ENCODE measurements at regions not wholly inside any gene's neighbourhood (a gene's known extent, or its start where the extent isn't known, plus 50 kb on each side); places are given as distances from the start of the nearest gene placed in this dataset.

DNA sequence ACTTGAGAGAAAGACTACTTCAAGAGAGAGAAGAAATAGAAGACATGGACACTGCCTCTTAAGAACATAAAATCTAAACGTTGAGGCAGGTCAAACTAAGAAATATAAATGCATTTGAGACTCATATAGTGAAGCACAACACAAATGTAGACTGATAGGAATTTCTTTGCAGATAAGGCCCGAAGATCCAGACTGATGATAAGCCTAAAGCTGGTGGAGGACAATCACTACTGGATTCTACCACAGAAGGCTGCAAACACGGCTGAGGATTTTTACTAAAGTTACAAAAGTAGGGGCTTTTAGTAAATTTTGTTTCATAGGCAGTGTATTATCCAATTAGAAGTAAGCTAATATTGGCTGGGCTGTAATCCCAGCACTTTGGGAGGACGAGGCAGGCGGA lies 278.3 kb downstream of the RAP2B start:
- Mint-ChIP-seq H3K9me3 (no peaks in the 10 kb centered on the region), H3K4me3 (no peak overlapping the region), H3K27me3 (no peaks in the 10 kb centered on the region), H3K27ac (no peak overlapping the region), H3K36me3 (ENCODE audit: low read depth) (no peaks in the 10 kb centered on the region), H3K4me1 (ENCODE audit: low read depth) (peaks cover 29% of the 10 kb centered on the region)
- DNase-seq: no peak

DNA sequence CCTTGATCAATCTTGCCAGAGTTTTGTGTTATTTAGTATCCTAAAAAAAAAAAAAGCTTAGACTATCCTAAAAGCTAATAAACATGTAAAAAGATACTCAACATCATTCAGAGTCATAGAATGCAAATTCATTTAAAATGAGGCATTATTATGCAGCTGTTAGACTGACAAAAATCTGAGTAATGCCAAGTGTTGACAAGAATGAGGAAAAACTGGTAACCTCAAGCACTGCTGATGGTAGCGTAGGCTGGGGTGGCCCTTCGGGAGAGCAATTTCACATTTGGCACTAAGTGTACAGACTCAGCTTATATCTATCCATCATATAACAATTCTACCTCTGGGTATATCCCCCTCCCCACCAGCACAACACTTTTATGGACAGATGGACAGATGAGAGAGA lies 280.4 kb downstream of the RAP2B start:
- H3K9me3 Mint-ChIP-seq: no peaks in the 10 kb centered on the region
- H3K27ac Mint-ChIP-seq: no peak overlapping the region

DNA sequence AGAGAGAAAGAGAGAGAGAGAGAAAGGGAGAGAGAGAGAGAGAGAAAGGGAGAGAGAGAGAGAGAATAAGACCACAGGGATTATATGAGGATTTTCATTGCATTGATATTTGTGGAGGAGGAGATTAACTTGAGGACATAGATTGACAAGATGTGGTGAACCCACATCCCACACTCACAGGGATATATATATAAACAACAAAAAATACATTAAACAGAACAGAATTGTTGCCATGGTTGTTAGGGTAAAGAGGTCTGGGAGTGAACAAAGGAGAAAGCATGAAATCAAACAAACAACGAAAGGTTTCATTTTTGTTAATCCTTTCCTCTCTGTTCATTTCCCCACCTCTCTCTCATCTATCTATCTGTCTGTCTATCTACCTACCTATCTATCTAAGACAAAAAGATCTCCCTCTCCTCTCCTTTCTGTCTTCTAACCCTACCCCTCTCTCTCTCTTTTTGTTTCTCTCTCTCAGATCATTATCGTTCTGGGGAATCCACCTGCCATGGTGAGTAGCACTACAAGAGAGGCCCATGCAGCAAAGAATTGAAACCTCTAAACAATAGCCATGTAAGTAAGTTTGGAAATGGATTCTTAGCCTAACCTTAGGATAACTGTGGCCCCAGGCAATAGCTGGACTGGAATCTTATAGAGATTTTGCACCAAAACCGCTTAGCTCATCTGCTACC lies 280.9 kb downstream of the RAP2B start:
- Mint-ChIP-seq H3K36me3 (ENCODE audit: low read depth) (no peaks in the 10 kb centered on the region), H3K4me3 (no peak overlapping the region), H3K27ac (peak overlapping the region; percentile 10), H3K27me3 (no peaks in the 10 kb centered on the region), H3K9me3 (no peaks in the 10 kb centered on the region), H3K4me1 (ENCODE audit: low read depth) (peaks cover 22% of the 10 kb centered on the region)
- DNase-seq: no peak

More for the DNA sequence above, 280.4 kb downstream of the RAP2B start:
- no peaks in the 10 kb centered on the region for H3K27me3 Mint-ChIP-seq
- H3K4me3 Mint-ChIP-seq: no peak overlapping the region
- H3K36me3 Mint-ChIP-seq (ENCODE audit: low read depth): no peaks in the 10 kb centered on the region
- no peak for DNase-seq
- peaks cover 26% of the 10 kb centered on the region for H3K4me1 Mint-ChIP-seq (ENCODE audit: low read depth)

DNA sequence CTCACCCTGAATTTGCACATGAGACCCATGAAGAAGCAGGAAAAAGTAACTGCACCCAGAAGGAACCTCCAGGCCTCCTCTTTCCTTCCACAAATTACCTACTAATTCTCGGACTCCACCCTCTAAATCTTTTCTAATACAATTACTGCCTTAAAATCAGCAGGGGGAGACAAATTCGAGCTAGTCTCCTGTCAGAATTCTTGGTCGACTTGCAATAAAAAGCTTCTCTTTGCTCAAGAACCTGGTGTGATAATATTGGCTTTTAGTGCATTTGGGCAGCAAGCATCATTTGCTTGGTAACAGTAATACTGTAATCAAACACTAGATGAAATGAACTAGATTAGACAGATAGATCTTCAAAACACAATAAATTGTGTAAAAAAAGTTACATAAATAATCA lies 281.9 kb downstream of the RAP2B start:
- H3K9me3 Mint-ChIP-seq: no peaks in the 10 kb centered on the region
- H3K4me3 Mint-ChIP-seq: no peak overlapping the region
- peaks cover 16% of the 10 kb centered on the region for H3K4me1 Mint-ChIP-seq (ENCODE audit: low read depth)
- H3K27me3 Mint-ChIP-seq: no peaks in the 10 kb centered on the region
- H3K36me3 Mint-ChIP-seq (ENCODE audit: low read depth): no peaks in the 10 kb centered on the region
- DNase-seq: no peak
- no peak overlapping the region for H3K27ac Mint-ChIP-seq

DNA sequence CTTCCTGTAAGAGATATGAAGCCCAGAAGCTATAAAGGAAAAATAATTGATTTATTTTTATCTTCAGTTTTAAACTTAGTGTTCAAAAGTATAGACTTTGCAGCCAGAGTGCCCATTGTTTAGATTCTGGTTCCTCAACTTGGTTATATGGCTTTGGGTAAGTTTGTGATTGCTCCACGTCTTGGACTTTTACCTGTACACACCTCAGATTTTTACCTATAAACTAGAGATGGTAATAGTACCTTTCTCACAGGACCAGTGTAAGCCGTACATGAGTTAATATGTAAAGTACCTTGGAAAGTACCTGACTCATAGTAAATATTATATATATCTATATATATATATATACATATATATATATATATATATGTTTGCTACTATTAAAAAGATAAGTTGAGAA lies 283.8 kb downstream of the RAP2B start:
- Mint-ChIP-seq H3K27ac (no peak overlapping the region), H3K9me3 (no peaks in the 10 kb centered on the region)

DNA sequence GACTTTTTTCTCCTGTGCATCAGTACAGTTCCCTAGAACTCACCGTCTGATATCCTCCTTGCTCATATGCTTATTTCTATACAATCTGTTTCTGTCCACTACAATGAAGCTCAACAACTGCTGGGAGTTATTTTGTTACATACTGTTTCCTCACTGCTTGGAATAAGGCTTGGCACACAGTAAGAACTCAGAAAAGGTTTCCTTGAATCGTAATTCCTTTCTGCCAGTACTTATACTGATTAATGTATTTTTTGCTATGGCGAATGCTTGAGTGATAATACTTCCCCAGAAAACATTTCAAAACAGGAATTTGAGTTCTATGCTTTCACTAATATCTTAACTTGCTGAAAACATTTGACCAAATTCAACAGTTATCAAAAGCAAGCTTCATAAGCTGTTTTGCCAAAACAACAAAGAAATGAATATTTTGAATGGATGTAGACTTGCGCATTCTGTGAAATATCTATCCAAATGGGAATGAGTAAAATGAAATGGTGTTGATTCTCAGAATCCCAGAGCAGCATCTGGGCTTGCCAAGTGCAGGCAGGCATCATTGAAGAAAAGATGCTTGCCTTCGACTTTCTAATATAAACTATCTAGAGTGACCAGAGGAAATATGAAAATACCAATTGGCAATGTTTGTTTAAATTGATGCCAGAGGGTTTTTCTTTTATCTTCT lies 286.3 kb downstream of the RAP2B start:
- Mint-ChIP-seq H3K9me3 (no peaks in the 10 kb centered on the region), H3K36me3 (ENCODE audit: low read depth) (no peaks in the 10 kb centered on the region), H3K4me3 (no peak overlapping the region), H3K4me1 (ENCODE audit: low read depth) (peaks cover 10% of the 10 kb centered on the region), H3K27me3 (no peaks in the 10 kb centered on the region), H3K27ac (no peak overlapping the region)
- DNase-seq: no peak

More for the DNA sequence above, 283.8 kb downstream of the RAP2B start:
- Mint-ChIP-seq H3K36me3 (ENCODE audit: low read depth) (no peaks in the 10 kb centered on the region), H3K27me3 (no peaks in the 10 kb centered on the region), H3K4me3 (no peak overlapping the region), H3K4me1 (ENCODE audit: low read depth) (peaks cover 16% of the 10 kb centered on the region)
- no peak for DNase-seq

DNA sequence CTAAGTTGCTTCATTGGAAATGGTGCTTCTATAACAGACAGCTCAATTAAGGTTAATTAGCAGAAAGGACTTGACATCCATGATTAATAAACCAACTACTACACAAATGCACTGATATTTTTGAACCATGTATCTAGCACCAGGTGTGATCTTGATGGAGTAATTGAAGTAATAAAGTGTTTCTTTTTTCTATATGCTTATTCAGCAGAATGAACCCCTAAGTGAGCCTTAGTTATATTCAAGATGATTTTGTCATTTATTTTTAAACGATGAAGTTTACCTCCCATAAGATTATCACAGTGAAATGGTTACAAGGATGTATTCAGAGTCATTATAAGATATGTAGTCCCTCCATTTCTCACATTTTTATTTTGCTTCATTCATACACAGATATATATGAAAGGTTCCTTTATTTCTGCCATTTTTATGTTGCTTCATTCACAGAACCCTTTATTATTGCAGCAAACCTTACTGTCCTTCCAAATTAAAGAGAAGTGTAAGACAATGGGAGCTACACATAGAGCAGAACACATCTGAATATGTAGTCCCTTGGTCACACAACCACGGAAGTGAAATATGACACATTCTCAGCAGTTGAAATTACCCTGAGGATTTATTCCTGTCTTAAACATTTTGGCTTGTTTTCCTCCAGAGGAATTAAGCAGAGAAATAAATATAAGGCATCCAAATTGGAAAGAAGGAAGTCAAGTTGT lies 295.0 kb downstream of the RAP2B start:
- Mint-ChIP-seq H3K4me1 (ENCODE audit: low read depth) (peaks cover 10% of the 10 kb centered on the region), H3K9me3 (no peaks in the 10 kb centered on the region), H3K36me3 (ENCODE audit: low read depth) (no peaks in the 10 kb centered on the region), H3K27me3 (no peaks in the 10 kb centered on the region), H3K27ac (no peak overlapping the region), H3K4me3 (no peak overlapping the region)
- no peak for DNase-seq

DNA sequence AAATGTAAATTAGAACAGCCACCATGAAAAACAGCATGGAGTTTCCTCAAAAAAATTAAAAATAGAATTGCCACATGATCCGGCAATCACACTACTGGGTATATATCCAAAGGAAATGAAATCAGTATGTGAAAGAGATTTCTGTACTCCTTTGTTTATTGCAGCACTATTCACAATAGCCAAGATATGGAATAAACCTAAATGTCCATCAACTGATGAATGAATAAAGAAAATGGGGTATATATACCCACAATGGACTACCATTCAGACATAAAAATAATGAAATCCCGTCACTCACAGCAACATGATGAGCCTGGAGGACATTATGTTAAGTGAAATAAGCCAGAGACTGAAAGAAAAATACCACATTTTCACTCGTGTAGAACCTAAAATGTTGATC lies 296.9 kb downstream of the RAP2B start:
- no peak for DNase-seq
- no peak overlapping the region for H3K4me3 Mint-ChIP-seq
- peaks cover 3% of the 10 kb centered on the region for H3K9me3 Mint-ChIP-seq
- H3K27ac Mint-ChIP-seq: no peak overlapping the region
- H3K36me3 Mint-ChIP-seq (ENCODE audit: low read depth): no peaks in the 10 kb centered on the region
- H3K4me1 Mint-ChIP-seq (ENCODE audit: low read depth): peaks cover 19% of the 10 kb centered on the region
- no peaks in the 10 kb centered on the region for H3K27me3 Mint-ChIP-seq

DNA sequence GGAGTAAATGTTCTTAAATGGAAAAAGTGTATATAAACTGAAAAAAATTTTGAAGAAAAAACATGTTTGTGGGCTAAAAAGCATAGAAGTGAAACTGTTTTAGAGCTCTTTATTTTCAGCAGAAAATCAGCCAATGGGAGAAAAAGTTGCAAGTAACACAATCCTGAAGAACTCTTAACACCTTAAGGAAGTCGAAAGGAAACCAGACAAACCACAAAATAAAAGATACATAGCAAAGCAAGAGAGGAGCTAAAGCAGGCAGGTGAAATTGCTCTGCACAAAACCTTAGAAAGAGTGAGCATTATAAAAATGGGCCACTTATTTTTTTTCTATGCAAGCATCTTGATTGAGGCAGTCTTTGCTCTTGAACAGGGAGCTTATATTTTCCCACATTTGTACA lies 300.5 kb downstream of the RAP2B start:
- Mint-ChIP-seq H3K4me1 (ENCODE audit: low read depth) (peaks cover 30% of the 10 kb centered on the region), H3K9me3 (peaks cover 3% of the 10 kb centered on the region), H3K27me3 (no peaks in the 10 kb centered on the region), H3K36me3 (ENCODE audit: low read depth) (no peaks in the 10 kb centered on the region), H3K4me3 (no peak overlapping the region), H3K27ac (no peak overlapping the region)
- no peak for DNase-seq

DNA sequence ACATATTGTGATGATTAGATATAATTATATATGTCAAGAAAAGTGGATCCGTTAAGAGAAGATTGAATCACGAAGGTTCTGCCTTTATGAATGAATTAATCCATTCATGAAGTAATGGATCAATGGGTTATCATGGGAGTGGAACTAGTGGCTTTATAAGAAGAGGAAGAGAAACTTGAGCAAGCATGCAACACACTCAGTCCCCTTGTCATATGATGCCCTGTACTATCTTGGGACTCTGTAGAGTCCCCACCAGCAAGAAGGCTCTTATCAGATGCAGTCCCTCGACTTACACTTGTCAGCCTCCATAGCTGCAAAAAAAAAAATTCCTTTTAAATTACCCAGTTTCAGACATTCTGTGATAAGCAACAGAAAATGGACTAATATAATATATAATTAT lies 301.9 kb downstream of the RAP2B start:
- Mint-ChIP-seq H3K36me3 (ENCODE audit: low read depth) (no peaks in the 10 kb centered on the region), H3K4me1 (ENCODE audit: low read depth) (peaks cover 30% of the 10 kb centered on the region), H3K27me3 (no peaks in the 10 kb centered on the region), H3K27ac (no peak overlapping the region), H3K4me3 (no peak overlapping the region), H3K9me3 (peaks cover 3% of the 10 kb centered on the region)
- DNase-seq: no peak

DNA sequence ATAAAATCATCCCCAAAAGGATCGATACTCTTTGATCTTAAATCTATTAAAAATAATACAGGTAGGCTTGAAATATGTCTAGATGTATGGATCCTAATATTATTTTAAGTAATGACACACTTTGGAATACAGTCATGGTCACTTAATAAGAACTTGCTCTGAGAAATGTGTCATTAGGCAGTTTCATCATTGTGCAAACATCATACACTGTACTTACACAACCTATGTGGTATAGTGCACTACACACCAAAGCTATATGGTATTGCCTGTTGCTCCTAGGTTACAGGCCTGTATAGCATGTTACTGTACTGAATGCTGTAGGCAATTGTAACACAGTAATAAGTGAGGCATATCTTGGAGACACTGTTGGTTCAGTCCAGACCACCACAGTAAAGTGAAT lies 307.1 kb downstream of the RAP2B start:
- Mint-ChIP-seq H3K4me3 (no peak overlapping the region), H3K36me3 (ENCODE audit: low read depth) (no peaks in the 10 kb centered on the region), H3K9me3 (no peaks in the 10 kb centered on the region), H3K27me3 (no peaks in the 10 kb centered on the region), H3K4me1 (ENCODE audit: low read depth) (peaks cover 10% of the 10 kb centered on the region), H3K27ac (no peak overlapping the region)
- DNase-seq: no peak

DNA sequence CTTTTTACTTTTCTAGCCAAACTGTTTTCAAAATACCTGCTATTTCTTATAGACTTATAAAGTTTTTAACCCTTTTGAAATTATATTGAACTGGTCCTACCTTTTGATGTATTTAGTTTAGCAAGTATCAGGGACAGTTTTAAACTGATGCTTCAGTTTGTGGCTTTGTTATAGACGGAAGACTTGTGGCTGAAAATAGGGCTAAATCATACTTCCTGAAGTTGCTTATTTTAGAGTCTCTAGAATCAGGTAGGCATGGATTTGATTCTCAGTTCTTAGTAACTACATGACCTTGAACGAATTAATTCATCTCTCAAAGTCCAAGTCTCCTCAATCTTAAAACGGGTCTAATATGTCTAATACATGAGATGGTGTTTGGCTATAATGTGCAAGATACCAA lies 322.8 kb downstream of the RAP2B start:
- DNase-seq: no peak
- Mint-ChIP-seq H3K4me3 (no peak overlapping the region), H3K27ac (peak overlapping the region; percentile 15), H3K9me3 (no peaks in the 10 kb centered on the region), H3K36me3 (ENCODE audit: low read depth) (no peaks in the 10 kb centered on the region), H3K27me3 (no peaks in the 10 kb centered on the region), H3K4me1 (ENCODE audit: low read depth) (peaks cover 9% of the 10 kb centered on the region)

DNA sequence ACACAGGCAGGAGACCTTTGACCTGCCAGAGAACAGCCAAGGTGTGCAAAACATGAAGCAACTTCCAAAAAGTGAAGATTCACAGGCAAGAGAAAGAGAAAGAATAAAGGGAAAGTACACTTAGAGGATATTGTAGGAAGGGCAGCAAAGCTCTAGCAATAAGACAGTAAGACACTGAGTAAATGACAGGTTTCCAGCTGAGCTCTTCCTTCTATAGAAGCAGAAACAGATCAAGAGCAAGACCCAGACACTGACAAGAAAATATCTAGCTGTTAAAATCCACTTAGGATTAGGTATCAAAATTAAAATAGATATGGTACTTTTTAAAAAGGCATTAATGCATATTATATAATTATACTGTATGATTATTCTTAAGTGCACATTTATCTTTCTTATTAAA lies 333.4 kb downstream of the RAP2B start:
- no peak overlapping the region for H3K4me3 Mint-ChIP-seq
- H3K9me3 Mint-ChIP-seq: no peaks in the 10 kb centered on the region
- DNase-seq: no peak
- H3K36me3 Mint-ChIP-seq (ENCODE audit: low read depth): no peaks in the 10 kb centered on the region
- no peak overlapping the region for H3K27ac Mint-ChIP-seq
- H3K4me1 Mint-ChIP-seq (ENCODE audit: low read depth): no peaks in the 10 kb centered on the region
- H3K27me3 Mint-ChIP-seq: peaks cover 2% of the 10 kb centered on the region

DNA sequence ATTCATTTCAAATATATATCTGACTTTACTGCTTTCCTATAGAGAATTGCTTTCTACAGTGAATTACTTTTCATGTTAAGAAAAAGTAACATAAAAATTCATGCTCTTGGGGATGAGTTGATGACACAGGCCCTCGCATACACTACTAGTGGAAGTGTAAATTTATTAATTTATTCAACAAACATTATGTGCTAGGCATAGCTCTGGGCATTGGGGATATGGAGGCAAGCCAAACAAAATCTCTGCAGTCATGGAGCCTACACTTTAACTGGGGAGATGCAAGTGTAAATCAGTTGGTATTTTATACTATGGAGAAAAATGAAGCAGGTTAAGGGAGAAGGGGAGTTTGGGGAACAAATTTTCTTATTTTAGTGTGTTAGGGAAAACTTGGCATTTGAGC lies 340.7 kb downstream of the RAP2B start:
- no peaks in the 10 kb centered on the region for H3K4me1 Mint-ChIP-seq (ENCODE audit: low read depth)
- no peaks in the 10 kb centered on the region for H3K27me3 Mint-ChIP-seq
- DNase-seq: no peak
- H3K4me3 Mint-ChIP-seq: no peak overlapping the region
- no peaks in the 10 kb centered on the region for H3K36me3 Mint-ChIP-seq (ENCODE audit: low read depth)
- H3K9me3 Mint-ChIP-seq: no peaks in the 10 kb centered on the region
- H3K27ac Mint-ChIP-seq: no peak overlapping the region

DNA sequence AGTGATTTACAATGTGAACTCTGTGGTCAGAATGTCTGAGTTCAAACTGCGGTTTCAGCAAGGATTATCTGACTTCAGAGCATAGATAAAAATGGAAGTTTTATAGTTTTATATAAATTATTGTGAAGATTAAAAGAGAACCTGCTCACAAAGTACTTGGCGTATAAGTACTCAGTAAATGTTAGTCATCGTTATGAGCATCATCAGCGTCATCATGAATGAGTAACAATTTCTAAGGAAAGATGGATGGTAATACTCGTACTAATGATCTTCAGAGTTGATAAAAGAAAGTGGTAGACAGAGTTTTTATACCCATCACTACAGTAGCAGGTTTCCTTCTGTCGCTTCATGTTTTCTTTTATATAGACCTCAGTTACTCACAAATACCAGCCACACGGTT lies 341.8 kb downstream of the RAP2B start:
- DNase-seq: no peak
- no peak overlapping the region for H3K4me3 Mint-ChIP-seq
- no peaks in the 10 kb centered on the region for H3K36me3 Mint-ChIP-seq (ENCODE audit: low read depth)

More for the DNA sequence above, 341.8 kb downstream of the RAP2B start:
- Mint-ChIP-seq H3K27ac (no peak overlapping the region), H3K27me3 (no peaks in the 10 kb centered on the region), H3K9me3 (no peaks in the 10 kb centered on the region), H3K4me1 (ENCODE audit: low read depth) (no peaks in the 10 kb centered on the region)
